ENCODE measurements at regions not wholly inside any gene's neighbourhood (a gene's known extent, or its start where the extent isn't known, plus 50 kb on each side); places are given as distances from the start of the nearest gene placed in this dataset.

DNA sequence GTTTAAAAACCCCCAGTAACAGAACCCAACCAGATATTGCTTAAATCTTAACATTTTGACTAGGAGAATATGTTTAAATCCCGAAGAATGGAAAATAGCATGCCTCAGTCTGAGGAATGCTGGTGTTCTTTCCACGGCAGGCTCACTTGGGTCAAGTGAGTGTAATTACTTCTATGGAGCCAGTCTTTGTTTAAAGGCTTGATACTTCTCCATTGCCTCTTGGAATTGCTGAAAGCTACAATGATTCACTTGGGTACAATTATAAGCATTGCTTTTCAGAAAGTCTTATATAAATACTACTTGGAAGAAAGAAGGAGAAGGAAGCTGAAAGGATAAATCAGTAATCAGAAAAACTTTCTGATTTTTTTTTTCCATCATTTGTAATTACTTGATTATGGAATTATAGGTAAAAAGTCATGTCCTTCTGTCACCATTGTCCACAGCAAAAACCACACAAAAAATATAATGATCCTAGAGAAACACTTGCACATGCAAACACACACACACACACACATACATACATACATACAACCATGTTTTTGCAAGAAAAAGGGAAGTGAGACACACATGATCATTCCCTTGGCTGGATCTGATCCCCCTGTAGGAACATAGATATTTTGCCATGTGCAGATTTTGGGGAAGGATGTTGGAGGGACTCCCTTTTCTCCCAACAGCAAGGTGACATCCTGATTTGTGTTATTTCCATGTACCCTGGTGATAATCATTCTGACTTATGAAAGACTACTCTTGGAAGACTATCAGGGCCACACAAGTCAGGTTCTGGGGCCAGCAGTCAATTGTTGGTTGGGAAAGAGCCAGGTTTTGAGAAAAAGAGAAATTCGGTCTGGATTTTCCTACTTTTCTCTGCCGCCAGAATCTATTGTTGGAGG is 396.0 kb upstream of the BTBD3 start:
- TF ChIP-seq TBP (IDR thresholded peaks at IDR 0.05; ENCODE audit: low read depth, low read length): no peak
- TF ChIP-seq HDAC2 (IDR thresholded peaks at IDR 0.05; ENCODE audit: borderline replicate concordance in 1 of 2, low read depth in 2 of 2, low read length in 2 of 2): no peak
- TF ChIP-seq, protein P1, sequence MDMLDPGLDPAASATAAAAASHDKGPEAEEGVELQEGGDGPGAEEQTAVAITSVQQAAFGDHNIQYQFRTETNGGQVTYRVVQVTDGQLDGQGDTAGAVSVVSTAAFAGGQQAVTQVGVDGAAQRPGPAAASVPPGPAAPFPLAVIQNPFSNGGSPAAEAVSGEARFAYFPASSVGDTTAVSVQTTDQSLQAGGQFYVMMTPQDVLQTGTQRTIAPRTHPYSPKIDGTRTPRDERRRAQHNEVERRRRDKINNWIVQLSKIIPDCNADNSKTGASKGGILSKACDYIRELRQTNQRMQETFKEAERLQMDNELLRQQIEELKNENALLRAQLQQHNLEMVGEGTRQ (IDR thresholded peaks at IDR 0.05; ENCODE audit: low read length): no peak
- no peak for TF ChIP-seq JUN (IDR thresholded peaks at IDR 0.05; ENCODE audit: low read depth, low read length)
- no peak for TF ChIP-seq BACH1 (IDR thresholded peaks at IDR 0.05; ENCODE audit: low read length)
- no peak for TF ChIP-seq RFX5 (IDR thresholded peaks at IDR 0.05; ENCODE audit: borderline replicate concordance, low read depth, low read length)

Data from H1 (cell line).